SH-SY5Y (cell line): ENCODE measurements at regions not wholly inside any gene's neighbourhood (a gene's known extent, or its start where the extent isn't known, plus 50 kb on each side); places are given as distances from the start of the nearest gene placed in this dataset.

Experiments used
- GATA2 ChIP-seq: IDR thresholded peaks from 2 replicates; pipeline ENCODE4 v1.6.1; 2011; ENCODE audit warnings: mild to moderate bottlenecking, low read depth, low read length
- GATA3 ChIP-seq: IDR thresholded peaks from 2 replicates; pipeline ENCODE4 v1.6.1; 2011; ENCODE audit warnings: low read depth, mild to moderate bottlenecking, low read length, moderate library complexity

- TF ChIP-seq GATA3 = no peak
- TF ChIP-seq GATA2 = no peak
Observed at GRCh38 chr13:23996456-23996855, 99.2 kb upstream of the C1QTNF9B start.
